ENCODE measurements at regions not wholly inside any gene's neighbourhood (a gene's known extent, or its start where the extent isn't known, plus 50 kb on each side); places are given as distances from the start of the nearest gene placed in this dataset.

DNA sequence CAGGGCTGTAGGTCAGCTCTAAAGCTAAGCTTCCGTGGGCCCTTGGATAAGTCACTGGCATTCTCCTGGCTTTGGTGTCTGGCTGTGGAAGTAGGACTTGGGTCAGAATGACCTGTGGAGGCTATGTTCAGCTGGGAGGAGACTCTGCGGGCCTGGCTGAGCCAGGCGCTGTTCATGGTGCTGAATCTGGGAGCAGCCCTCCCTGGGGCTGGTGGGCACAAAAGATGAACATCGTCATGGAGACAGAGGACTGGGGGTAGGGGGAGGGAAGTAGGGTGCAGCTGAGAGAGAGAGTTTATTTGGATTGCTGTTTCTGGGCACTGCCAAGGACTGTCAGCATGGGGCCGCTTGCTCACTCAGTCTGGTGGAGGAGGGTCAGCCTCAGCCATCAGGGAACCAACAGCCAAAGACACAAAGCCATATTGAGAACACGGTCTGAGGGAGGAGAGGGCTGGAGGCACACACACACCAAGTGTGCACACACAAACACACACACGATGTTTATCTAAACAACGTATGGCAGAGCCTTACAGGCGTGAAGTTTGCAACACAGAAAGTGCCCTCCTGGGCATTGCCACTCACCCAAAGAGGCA is 120.7 kb upstream of the LINGO1 start:
- TF ChIP-seq EZH2 (IDR thresholded peaks at IDR 0.05; ENCODE audit: low read length, missing control alignments), result no peak
- TF ChIP-seq, protein P1, sequence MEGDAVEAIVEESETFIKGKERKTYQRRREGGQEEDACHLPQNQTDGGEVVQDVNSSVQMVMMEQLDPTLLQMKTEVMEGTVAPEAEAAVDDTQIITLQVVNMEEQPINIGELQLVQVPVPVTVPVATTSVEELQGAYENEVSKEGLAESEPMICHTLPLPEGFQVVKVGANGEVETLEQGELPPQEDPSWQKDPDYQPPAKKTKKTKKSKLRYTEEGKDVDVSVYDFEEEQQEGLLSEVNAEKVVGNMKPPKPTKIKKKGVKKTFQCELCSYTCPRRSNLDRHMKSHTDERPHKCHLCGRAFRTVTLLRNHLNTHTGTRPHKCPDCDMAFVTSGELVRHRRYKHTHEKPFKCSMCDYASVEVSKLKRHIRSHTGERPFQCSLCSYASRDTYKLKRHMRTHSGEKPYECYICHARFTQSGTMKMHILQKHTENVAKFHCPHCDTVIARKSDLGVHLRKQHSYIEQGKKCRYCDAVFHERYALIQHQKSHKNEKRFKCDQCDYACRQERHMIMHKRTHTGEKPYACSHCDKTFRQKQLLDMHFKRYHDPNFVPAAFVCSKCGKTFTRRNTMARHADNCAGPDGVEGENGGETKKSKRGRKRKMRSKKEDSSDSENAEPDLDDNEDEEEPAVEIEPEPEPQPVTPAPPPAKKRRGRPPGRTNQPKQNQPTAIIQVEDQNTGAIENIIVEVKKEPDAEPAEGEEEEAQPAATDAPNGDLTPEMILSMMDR (conservative IDR thresholded peaks at IDR 0.05 in 1 of 2, IDR thresholded peaks at IDR 0.05 in 1 of 2; ENCODE audit: low read depth in 1 of 2, low read length in 2 of 2), result no peak
